ENCODE measurements at regions not wholly inside any gene's neighbourhood (a gene's known extent, or its start where the extent isn't known, plus 50 kb on each side); places are given as distances from the start of the nearest gene placed in this dataset.

DNA sequence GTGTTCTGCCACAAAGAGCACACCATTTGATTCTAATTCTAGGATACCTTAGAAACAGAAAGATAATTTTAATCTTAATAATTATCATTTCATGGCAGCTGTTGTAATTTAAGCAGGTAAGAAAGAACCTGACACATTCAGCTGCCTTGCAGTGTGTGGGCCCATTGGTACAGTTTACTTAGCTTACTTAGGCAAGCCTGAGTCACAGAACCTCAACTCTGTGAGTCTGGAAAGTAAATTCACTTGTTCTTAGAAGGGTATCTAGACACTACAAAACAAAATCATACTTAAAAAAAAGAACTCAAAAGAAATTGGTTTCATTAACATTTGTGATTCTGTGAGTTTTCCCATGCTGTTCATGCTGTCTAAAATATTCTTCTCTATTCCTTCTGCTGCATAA is 956.3 kb upstream of the SLC39A10 start:
- Histone ChIP-seq H3K27ac (no peak overlapping the region), H3K4me3 (replicated peaks in 1 of 3) (no peak overlapping the region), H3K27me3 (no peaks in the 10 kb centered on the region), H3K9me3 (no peaks in the 10 kb centered on the region), H3K4me1 (no peaks in the 10 kb centered on the region), H3K36me3 (no peaks in the 10 kb centered on the region)
- intact Hi-C loops (cut with DNase I) = no loop called here
- no peak for TF ChIP-seq POLR2A (IDR thresholded peaks at IDR 0.05)
- TF ChIP-seq, protein P1, sequence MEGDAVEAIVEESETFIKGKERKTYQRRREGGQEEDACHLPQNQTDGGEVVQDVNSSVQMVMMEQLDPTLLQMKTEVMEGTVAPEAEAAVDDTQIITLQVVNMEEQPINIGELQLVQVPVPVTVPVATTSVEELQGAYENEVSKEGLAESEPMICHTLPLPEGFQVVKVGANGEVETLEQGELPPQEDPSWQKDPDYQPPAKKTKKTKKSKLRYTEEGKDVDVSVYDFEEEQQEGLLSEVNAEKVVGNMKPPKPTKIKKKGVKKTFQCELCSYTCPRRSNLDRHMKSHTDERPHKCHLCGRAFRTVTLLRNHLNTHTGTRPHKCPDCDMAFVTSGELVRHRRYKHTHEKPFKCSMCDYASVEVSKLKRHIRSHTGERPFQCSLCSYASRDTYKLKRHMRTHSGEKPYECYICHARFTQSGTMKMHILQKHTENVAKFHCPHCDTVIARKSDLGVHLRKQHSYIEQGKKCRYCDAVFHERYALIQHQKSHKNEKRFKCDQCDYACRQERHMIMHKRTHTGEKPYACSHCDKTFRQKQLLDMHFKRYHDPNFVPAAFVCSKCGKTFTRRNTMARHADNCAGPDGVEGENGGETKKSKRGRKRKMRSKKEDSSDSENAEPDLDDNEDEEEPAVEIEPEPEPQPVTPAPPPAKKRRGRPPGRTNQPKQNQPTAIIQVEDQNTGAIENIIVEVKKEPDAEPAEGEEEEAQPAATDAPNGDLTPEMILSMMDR (IDR thresholded peaks at IDR 0.05) = no peak
- no peak for DNase-seq

DNA sequence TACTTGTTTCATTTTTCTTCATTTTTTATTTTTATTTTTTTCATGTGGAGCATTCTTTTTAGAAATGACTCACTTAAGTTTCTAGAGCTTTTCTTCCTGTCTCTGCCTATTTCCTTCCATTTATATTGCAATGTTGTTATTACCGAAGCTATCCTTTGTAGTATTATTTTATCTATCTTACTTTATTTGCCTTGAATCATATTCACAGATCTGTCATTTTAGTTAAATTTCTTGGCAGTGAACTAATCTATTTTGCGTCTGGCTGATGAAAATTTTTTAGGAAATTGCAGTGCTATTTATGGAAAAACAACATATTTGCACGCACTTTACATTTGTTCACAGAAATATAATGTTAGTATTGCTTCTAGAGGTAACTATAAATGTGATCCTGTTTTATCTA is 956.9 kb upstream of the SLC39A10 start:
- H3K9me3 ChIP-seq = no peaks in the 10 kb centered on the region
- no peaks in the 10 kb centered on the region for H3K4me1 ChIP-seq
- H3K36me3 ChIP-seq = no peaks in the 10 kb centered on the region
- TF ChIP-seq POLR2A (IDR thresholded peaks at IDR 0.05) = no peak
- TF ChIP-seq, protein P1 (IDR thresholded peaks at IDR 0.05) = no peak
- intact Hi-C loops (cut with DNase I) = no loop called here
- H3K27ac ChIP-seq = no peak overlapping the region
- 73 to 74% methylated on average over 3 of the region's 3 CpGs for WGBS, 2 donors
- H3K27me3 ChIP-seq = no peaks in the 10 kb centered on the region
- H3K4me3 ChIP-seq (replicated peaks in 1 of 3) = no peak overlapping the region
- DNase-seq = no peak

DNA sequence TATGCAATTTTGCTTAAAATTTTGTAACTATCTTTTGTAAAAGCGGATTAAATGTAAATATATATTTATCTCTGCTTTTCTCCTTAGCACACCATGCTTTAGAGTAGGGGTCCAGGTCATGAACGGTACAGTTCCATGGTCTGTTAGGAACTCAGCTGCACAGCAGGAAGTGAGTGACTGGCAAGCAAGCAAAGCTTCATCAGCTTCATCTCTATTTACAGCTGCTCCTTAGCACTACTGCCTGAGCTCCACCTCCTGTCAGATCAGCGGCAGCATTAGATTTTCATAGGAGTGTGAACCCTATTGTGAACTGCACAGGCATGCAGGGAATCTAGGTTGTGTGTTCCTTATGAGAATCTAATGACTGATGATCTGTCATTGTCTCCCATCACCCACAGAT is 959.0 kb upstream of the SLC39A10 start:
- Histone ChIP-seq H3K27me3 (no peaks in the 10 kb centered on the region), H3K36me3 (no peaks in the 10 kb centered on the region), H3K9me3 (no peaks in the 10 kb centered on the region), H3K4me1 (no peaks in the 10 kb centered on the region), H3K4me3 (replicated peaks in 1 of 3) (no peak overlapping the region), H3K27ac (no peak overlapping the region)
- intact Hi-C loops (cut with DNase I) = no loop called here
- 64 to 74% methylated on average over 3 of the region's 3 CpGs for WGBS, 2 donors
- TF ChIP-seq, protein P1 (IDR thresholded peaks at IDR 0.05) = no peak
- TF ChIP-seq POLR2A (IDR thresholded peaks at IDR 0.05) = no peak
- no peak for DNase-seq

DNA sequence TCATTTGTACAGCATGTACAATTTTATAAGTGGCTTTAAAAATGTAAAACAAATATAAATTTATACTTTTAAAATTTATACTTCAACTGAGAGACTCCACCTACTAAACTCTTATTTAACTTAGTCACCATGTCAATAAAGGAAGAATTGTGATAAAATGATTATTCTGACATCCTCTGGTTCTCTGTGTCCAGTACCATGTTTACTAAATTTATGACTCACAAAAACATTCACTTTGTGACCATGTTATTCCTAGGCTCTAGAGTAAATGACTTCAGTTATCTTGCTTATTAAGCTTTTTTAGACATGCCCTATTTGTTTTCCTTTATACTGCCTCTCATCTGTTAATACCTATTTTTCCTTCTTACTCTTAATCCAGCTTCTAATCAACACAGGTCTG is 959.6 kb upstream of the SLC39A10 start:
- no peak overlapping the region for H3K27ac ChIP-seq
- intact Hi-C loops (cut with DNase I) = no loop called here
- H3K9me3 ChIP-seq = no peaks in the 10 kb centered on the region
- no peaks in the 10 kb centered on the region for H3K36me3 ChIP-seq
- DNase-seq = no peak
- H3K27me3 ChIP-seq = no peaks in the 10 kb centered on the region
- no peak overlapping the region for H3K4me3 ChIP-seq (replicated peaks in 1 of 3)
- H3K4me1 ChIP-seq = no peaks in the 10 kb centered on the region
- TF ChIP-seq, protein P1 (IDR thresholded peaks at IDR 0.05) = no peak

DNA sequence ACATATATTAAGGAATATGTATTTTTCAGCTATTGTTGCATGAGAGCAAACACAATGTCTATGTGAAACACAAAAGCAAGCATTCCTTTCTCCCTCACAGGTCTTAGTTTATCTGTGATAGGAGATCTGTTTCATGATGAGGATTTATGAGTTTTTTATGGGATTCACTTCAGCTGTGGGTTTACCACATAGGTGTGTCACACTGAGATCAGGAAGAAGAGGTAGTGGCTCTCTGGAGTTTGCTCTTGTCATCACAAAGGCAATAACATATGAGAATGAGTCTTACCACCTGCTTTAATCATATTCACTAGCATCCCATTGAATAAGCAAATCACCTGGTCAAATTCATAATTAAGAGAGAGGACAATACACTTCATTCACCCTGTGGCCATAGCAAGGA is 960.3 kb upstream of the SLC39A10 start:
- H3K4me1 ChIP-seq = no peaks in the 10 kb centered on the region
- no peak for DNase-seq
- TF ChIP-seq, protein P1 (IDR thresholded peaks at IDR 0.05) = no peak
- TF ChIP-seq POLR2A (IDR thresholded peaks at IDR 0.05) = no peak
- no peak overlapping the region for H3K27ac ChIP-seq
- H3K36me3 ChIP-seq = no peaks in the 10 kb centered on the region
- H3K4me3 ChIP-seq (replicated peaks in 1 of 3) = no peak overlapping the region
- H3K27me3 ChIP-seq = no peaks in the 10 kb centered on the region
- intact Hi-C loops (cut with DNase I) = no loop called here
- no peaks in the 10 kb centered on the region for H3K9me3 ChIP-seq
